ENCODE measurements at regions not wholly inside any gene's neighbourhood (a gene's known extent, or its start where the extent isn't known, plus 50 kb on each side); places are given as distances from the start of the nearest gene placed in this dataset.

GRCh38 chr6:163872335-163872734, 457.8 kb downstream of the QKI start:
- H3K9ac ChIP-seq, result no peak overlapping the region
- in situ Hi-C loops (cut with MboI), result no loop called here
- no peaks in the 10 kb centered on the region for H3K9me2 ChIP-seq (ENCODE audit: insufficient read depth)
- no peaks in the 10 kb centered on the region for H3K9me3 ChIP-seq (ENCODE audit: low read depth)
- WGBS, 2 experiments (ENCODE audit: low coverage in 1 of 2, low lambda C conversion rate in 2 of 2, missing lambda C conversion rate in 2 of 2), result 64 to 68% methylated on average over 6 of the region's 6 CpGs
- no peaks in the 10 kb centered on the region for H3K27me3 ChIP-seq (replicated peaks; ENCODE audit: insufficient read depth)
- H3K79me2 ChIP-seq (ENCODE audit: insufficient read depth), result no peaks in the 10 kb centered on the region
- no peaks in the 10 kb centered on the region for H3K4me1 ChIP-seq (ENCODE audit: insufficient read depth)
- no peak overlapping the region for H2AFZ ChIP-seq
- no peak overlapping the region for H3K27ac ChIP-seq
- H3K4me3 ChIP-seq, result no peak overlapping the region
- H3F3A ChIP-seq (ENCODE audit: insufficient read depth), result no peaks in the 10 kb centered on the region
- DNase-seq, result peak; percentile 3
- no peak overlapping the region for H3K4me2 ChIP-seq (ENCODE audit: unreplicated experiment)
- H4K20me1 ChIP-seq (ENCODE audit: insufficient read depth), result no peaks in the 10 kb centered on the region
- no peaks in the 10 kb centered on the region for H3K36me3 ChIP-seq (ENCODE audit: low read depth)
- TF ChIP-seq EZH2phosphoT487 (IDR thresholded peaks at IDR 0.05; ENCODE audit: insufficient read depth, low read depth) (no peak), EZH2 (IDR thresholded peaks at IDR 0.05; ENCODE audit: insufficient read depth, poor library complexity, severe bottlenecking) (no peak)

- DNase-seq, result no peak
- WGBS, 2 experiments (ENCODE audit: low coverage in 1 of 2, low lambda C conversion rate in 2 of 2, missing lambda C conversion rate in 2 of 2), result 0 to 5% methylated on average over 1 of the region's 1 CpG
- Histone ChIP-seq H3K9ac (no peak overlapping the region), H4K20me1 (ENCODE audit: insufficient read depth) (no peaks in the 10 kb centered on the region), H3K4me3 (no peak overlapping the region), H3K4me1 (ENCODE audit: insufficient read depth) (no peaks in the 10 kb centered on the region), H3K79me2 (ENCODE audit: insufficient read depth) (no peaks in the 10 kb centered on the region), H3K9me3 (ENCODE audit: low read depth) (no peaks in the 10 kb centered on the region), H3K4me2 (ENCODE audit: unreplicated experiment) (no peak overlapping the region), H2AFZ (no peak overlapping the region), H3K27me3 (replicated peaks; ENCODE audit: insufficient read depth) (no peaks in the 10 kb centered on the region), H3K9me2 (ENCODE audit: insufficient read depth) (no peaks in the 10 kb centered on the region), H3K27ac (no peak overlapping the region), H3K36me3 (ENCODE audit: low read depth) (no peaks in the 10 kb centered on the region), H3F3A (ENCODE audit: insufficient read depth) (no peaks in the 10 kb centered on the region)
- in situ Hi-C loops (cut with MboI), result no loop called here
- TF ChIP-seq EZH2 (IDR thresholded peaks at IDR 0.05; ENCODE audit: insufficient read depth, poor library complexity, severe bottlenecking) (no peak), EZH2phosphoT487 (IDR thresholded peaks at IDR 0.05; ENCODE audit: insufficient read depth, low read depth) (no peak)
Measured at GRCh38 chr6:163871616-163872015, 457.1 kb downstream of the QKI start.

GRCh38 chr6:163867518-163868292, 453.2 kb downstream of the QKI start:
- H3K36me3 ChIP-seq (ENCODE audit: low read depth), result no peaks in the 10 kb centered on the region
- no peak overlapping the region for H3K9ac ChIP-seq
- 50 to 56% methylated on average over 31 of the region's 31 CpGs for WGBS, 2 experiments (ENCODE audit: low coverage in 1 of 2, low lambda C conversion rate in 2 of 2, missing lambda C conversion rate in 2 of 2)
- no peaks in the 10 kb centered on the region for H3K27me3 ChIP-seq (replicated peaks; ENCODE audit: insufficient read depth)
- no peaks in the 10 kb centered on the region for H3K79me2 ChIP-seq (ENCODE audit: insufficient read depth)
- H3K4me1 ChIP-seq (ENCODE audit: insufficient read depth), result no peaks in the 10 kb centered on the region
- no peak overlapping the region for H3K4me3 ChIP-seq
- no peak overlapping the region for H3K4me2 ChIP-seq (ENCODE audit: unreplicated experiment)
- H2AFZ ChIP-seq, result no peak overlapping the region
- in situ Hi-C loops (cut with MboI), result no loop called here
- H3K9me3 ChIP-seq (ENCODE audit: low read depth), result no peaks in the 10 kb centered on the region
- no peaks in the 10 kb centered on the region for H3K9me2 ChIP-seq (ENCODE audit: insufficient read depth)
- no peaks in the 10 kb centered on the region for H3F3A ChIP-seq (ENCODE audit: insufficient read depth)
- DNase-seq, result no peak
- no peaks in the 10 kb centered on the region for H4K20me1 ChIP-seq (ENCODE audit: insufficient read depth)
- H3K27ac ChIP-seq, result no peak overlapping the region
- no peak for TF ChIP-seq EZH2phosphoT487 (IDR thresholded peaks at IDR 0.05; ENCODE audit: insufficient read depth, low read depth)
- no peak for TF ChIP-seq EZH2 (IDR thresholded peaks at IDR 0.05; ENCODE audit: insufficient read depth, poor library complexity, severe bottlenecking)

GRCh38 chr6:163866192-163866591, 451.7 kb downstream of the QKI start:
- no peak for TF ChIP-seq EZH2 (IDR thresholded peaks at IDR 0.05; ENCODE audit: insufficient read depth, poor library complexity, severe bottlenecking)
- no peak for TF ChIP-seq EZH2phosphoT487 (IDR thresholded peaks at IDR 0.05; ENCODE audit: insufficient read depth, low read depth)
- Histone ChIP-seq H3K27ac (no peak overlapping the region), H3K4me1 (ENCODE audit: insufficient read depth) (no peaks in the 10 kb centered on the region), H3K79me2 (ENCODE audit: insufficient read depth) (no peaks in the 10 kb centered on the region), H3K9ac (no peak overlapping the region), H2AFZ (no peak overlapping the region), H3K9me2 (ENCODE audit: insufficient read depth) (no peaks in the 10 kb centered on the region), H3K27me3 (replicated peaks; ENCODE audit: insufficient read depth) (no peaks in the 10 kb centered on the region), H3K4me3 (no peak overlapping the region), H3K36me3 (ENCODE audit: low read depth) (no peaks in the 10 kb centered on the region), H3K4me2 (ENCODE audit: unreplicated experiment) (no peak overlapping the region), H3F3A (ENCODE audit: insufficient read depth) (no peaks in the 10 kb centered on the region), H3K9me3 (ENCODE audit: low read depth) (no peaks in the 10 kb centered on the region), H4K20me1 (ENCODE audit: insufficient read depth) (no peaks in the 10 kb centered on the region)
- DNase-seq, result no peak
- 59 to 75% methylated on average over 9 of the region's 9 CpGs for WGBS, 2 experiments (ENCODE audit: low coverage in 1 of 2, low lambda C conversion rate in 2 of 2, missing lambda C conversion rate in 2 of 2)
- in situ Hi-C loops (cut with MboI), result no loop called here
